Lower leg skin (tissue), 3 donors: ENCODE measurements at regions not wholly inside any gene's neighbourhood (a gene's known extent, or its start where the extent isn't known, plus 50 kb on each side); places are given as distances from the start of the nearest gene placed in this dataset.

Experiments used
- CTCF ChIP-seq, 3 donors: fragments of 450-650 bp; IDR thresholded peaks; one replicate each; pipeline ENCODE4 v1.5.1; 2016; ENCODE audit warnings: antibody characterized with exemption in 3 of 3, mild to moderate bottlenecking in 3 of 3, moderate library complexity in 2 of 3
- POLR2A ChIP-seq, 2 donors: fragments of 450-650 bp; IDR thresholded peaks; one replicate each; pipeline ENCODE4 v1.6.1; 2016 to 2017; ENCODE audit warnings: antibody characterized with exemption in 2 of 2, mild to moderate bottlenecking in 1 of 2, moderate library complexity in 1 of 2

GRCh38 chr9:118736406-118736805, 632.8 kb downstream of the BRINP1 start:
- TF ChIP-seq CTCF (IDR thresholded peaks at IDR 0.05) = no peak
- TF ChIP-seq POLR2A (IDR thresholded peaks at IDR 0.05) = no peak
